ENCODE measurements at regions not wholly inside any gene's neighbourhood (a gene's known extent, or its start where the extent isn't known, plus 50 kb on each side); places are given as distances from the start of the nearest gene placed in this dataset.

DNA sequence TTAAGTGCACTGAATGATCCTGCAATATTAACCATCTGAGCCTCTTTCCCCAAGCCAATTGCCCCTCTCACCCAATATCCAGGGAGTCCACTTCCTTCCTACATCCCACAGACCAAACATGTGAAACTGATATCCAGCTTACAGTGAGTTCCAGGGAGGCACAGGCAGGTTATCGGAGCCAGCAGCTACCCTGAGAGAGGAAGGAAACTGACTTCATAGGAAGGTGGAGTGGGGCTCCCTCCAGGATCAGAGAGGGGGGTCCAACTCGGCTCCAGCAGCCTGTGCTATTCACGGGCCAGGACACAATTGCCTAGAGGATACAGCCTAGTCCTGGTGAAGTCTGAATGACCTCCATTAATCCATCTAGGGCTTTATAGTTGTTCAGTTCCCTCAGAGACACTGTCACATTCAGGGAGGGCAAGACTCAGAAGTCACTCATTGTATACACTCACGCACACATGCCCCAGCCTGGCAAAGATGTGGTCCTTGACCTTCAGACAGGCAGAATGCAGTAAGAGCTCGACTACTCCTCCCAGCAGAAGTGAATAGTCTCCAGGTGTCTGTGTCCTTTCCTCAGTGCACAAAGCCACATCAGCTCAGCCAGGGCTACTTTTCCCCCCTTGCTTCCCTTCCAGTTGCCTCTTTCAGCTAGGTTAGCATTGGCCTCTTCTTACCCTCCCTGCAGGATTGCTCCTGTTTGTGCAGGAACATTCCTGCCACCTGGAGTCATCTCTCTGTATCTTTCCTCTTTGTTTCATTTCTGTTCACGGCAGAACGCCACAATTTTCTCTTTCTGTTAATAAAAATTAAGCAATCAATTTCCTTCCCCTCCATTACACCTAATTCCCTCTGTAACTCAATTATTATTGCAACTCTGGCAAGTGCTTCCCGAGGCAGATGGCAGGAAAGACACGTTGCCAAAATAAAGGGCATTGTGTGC lies 501.7 kb downstream of the ARHGEF28 start:
- Histone ChIP-seq H3K9me3 (ENCODE audit: low read length) (no peaks in the 10 kb centered on the region), H3K4me2 (ENCODE audit: low read length) (no peak overlapping the region), H3K79me2 (replicated peaks; ENCODE audit: insufficient read depth, low read length) (no peaks in the 10 kb centered on the region), H3K27me3 (ENCODE audit: insufficient read depth, low read depth, low read length) (no peaks in the 10 kb centered on the region), H3K9me2 (ENCODE audit: insufficient read depth, low read length) (no peaks in the 10 kb centered on the region), H3K27ac (ENCODE audit: low read length) (peak overlapping the region; percentile 18), H3K9ac (ENCODE audit: low read length) (peak overlapping the region; percentile 21), H3K36me3 (ENCODE audit: insufficient read depth, low read length) (no peaks in the 10 kb centered on the region), H3K4me3 (ENCODE audit: low read length) (no peak overlapping the region), H2AFZ (ENCODE audit: low read depth, low read length) (no peak overlapping the region), H3F3A (ENCODE audit: insufficient read depth, low read length, poor library complexity, severe bottlenecking) (peaks cover 4% of the 10 kb centered on the region), H4K20me1 (ENCODE audit: insufficient read depth) (no peaks in the 10 kb centered on the region)
- TF ChIP-seq, protein P1, sequence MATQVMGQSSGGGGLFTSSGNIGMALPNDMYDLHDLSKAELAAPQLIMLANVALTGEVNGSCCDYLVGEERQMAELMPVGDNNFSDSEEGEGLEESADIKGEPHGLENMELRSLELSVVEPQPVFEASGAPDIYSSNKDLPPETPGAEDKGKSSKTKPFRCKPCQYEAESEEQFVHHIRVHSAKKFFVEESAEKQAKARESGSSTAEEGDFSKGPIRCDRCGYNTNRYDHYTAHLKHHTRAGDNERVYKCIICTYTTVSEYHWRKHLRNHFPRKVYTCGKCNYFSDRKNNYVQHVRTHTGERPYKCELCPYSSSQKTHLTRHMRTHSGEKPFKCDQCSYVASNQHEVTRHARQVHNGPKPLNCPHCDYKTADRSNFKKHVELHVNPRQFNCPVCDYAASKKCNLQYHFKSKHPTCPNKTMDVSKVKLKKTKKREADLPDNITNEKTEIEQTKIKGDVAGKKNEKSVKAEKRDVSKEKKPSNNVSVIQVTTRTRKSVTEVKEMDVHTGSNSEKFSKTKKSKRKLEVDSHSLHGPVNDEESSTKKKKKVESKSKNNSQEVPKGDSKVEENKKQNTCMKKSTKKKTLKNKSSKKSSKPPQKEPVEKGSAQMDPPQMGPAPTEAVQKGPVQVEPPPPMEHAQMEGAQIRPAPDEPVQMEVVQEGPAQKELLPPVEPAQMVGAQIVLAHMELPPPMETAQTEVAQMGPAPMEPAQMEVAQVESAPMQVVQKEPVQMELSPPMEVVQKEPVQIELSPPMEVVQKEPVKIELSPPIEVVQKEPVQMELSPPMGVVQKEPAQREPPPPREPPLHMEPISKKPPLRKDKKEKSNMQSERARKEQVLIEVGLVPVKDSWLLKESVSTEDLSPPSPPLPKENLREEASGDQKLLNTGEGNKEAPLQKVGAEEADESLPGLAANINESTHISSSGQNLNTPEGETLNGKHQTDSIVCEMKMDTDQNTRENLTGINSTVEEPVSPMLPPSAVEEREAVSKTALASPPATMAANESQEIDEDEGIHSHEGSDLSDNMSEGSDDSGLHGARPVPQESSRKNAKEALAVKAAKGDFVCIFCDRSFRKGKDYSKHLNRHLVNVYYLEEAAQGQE (IDR thresholded peaks at IDR 0.05; ENCODE audit: borderline replicate concordance) = peak; percentile 35
- TF ChIP-seq, protein P2, sequence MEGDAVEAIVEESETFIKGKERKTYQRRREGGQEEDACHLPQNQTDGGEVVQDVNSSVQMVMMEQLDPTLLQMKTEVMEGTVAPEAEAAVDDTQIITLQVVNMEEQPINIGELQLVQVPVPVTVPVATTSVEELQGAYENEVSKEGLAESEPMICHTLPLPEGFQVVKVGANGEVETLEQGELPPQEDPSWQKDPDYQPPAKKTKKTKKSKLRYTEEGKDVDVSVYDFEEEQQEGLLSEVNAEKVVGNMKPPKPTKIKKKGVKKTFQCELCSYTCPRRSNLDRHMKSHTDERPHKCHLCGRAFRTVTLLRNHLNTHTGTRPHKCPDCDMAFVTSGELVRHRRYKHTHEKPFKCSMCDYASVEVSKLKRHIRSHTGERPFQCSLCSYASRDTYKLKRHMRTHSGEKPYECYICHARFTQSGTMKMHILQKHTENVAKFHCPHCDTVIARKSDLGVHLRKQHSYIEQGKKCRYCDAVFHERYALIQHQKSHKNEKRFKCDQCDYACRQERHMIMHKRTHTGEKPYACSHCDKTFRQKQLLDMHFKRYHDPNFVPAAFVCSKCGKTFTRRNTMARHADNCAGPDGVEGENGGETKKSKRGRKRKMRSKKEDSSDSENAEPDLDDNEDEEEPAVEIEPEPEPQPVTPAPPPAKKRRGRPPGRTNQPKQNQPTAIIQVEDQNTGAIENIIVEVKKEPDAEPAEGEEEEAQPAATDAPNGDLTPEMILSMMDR (IDR thresholded peaks at IDR 0.05; ENCODE audit: poor library complexity, severe bottlenecking) = peak; percentile 48
- no peak for TF ChIP-seq MXI1 (conservative IDR thresholded peaks at IDR 0.05; ENCODE audit: poor library complexity, severe bottlenecking)
- TF ChIP-seq EP300 (conservative IDR thresholded peaks at IDR 0.05; ENCODE audit: poor library complexity, severe bottlenecking) = no peak
- peak; percentile 48 for TF ChIP-seq RAD21 (conservative IDR thresholded peaks at IDR 0.05)
- peak; percentile 48 for TF ChIP-seq POLR2AphosphoS5 (IDR thresholded peaks at IDR 0.05)
- no peak for TF ChIP-seq TAF1 (IDR thresholded peaks at IDR 0.05; ENCODE audit: low read depth)
- no peak for TF ChIP-seq EZH2 (IDR thresholded peaks at IDR 0.05; ENCODE audit: borderline replicate concordance, insufficient read depth, low read length, poor library complexity, severe bottlenecking)
- TF ChIP-seq SMC3 (conservative IDR thresholded peaks at IDR 0.05; ENCODE audit: poor library complexity) = peak; percentile 36

DNA sequence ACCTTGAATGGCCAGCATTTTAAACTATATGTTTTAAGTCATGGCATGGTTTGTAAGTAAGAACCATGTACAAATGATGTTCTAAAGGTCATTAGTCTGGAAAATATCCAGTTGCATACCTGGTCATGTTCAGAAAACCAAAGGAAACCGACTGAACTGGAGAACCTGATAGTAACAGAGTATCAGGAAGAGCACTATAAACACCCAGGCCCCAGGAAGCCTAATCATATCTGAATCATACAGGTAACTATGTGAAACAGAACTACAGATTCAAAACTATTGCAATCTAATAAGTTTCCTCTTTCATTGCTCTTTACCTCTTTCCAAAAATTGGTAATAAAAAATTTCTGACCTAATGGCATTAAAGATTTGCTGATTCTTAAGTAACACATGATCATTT lies 500.3 kb downstream of the ARHGEF28 start:
- no peaks in the 10 kb centered on the region for H3K36me3 ChIP-seq (ENCODE audit: insufficient read depth, low read length)
- no peak overlapping the region for H3K4me2 ChIP-seq (ENCODE audit: low read length)
- TF ChIP-seq SMC3 (conservative IDR thresholded peaks at IDR 0.05; ENCODE audit: poor library complexity) (no peak), EZH2 (IDR thresholded peaks at IDR 0.05; ENCODE audit: borderline replicate concordance, insufficient read depth, low read length, poor library complexity, severe bottlenecking) (no peak), POLR2AphosphoS5 (IDR thresholded peaks at IDR 0.05) (no peak), RAD21 (conservative IDR thresholded peaks at IDR 0.05) (no peak), TAF1 (IDR thresholded peaks at IDR 0.05; ENCODE audit: low read depth) (no peak), MXI1 (conservative IDR thresholded peaks at IDR 0.05; ENCODE audit: poor library complexity, severe bottlenecking) (no peak), EP300 (conservative IDR thresholded peaks at IDR 0.05; ENCODE audit: poor library complexity, severe bottlenecking) (no peak)
- TF ChIP-seq, protein P2 (IDR thresholded peaks at IDR 0.05; ENCODE audit: poor library complexity, severe bottlenecking) = no peak
- TF ChIP-seq, protein P1 (IDR thresholded peaks at IDR 0.05; ENCODE audit: borderline replicate concordance) = no peak
- no peaks in the 10 kb centered on the region for H3K79me2 ChIP-seq (replicated peaks; ENCODE audit: insufficient read depth, low read length)
- no peak overlapping the region for H2AFZ ChIP-seq (ENCODE audit: low read depth, low read length)
- H4K20me1 ChIP-seq (ENCODE audit: insufficient read depth) = no peaks in the 10 kb centered on the region
- H3K4me3 ChIP-seq (ENCODE audit: low read length) = no peak overlapping the region
- no peak overlapping the region for H3K27ac ChIP-seq (ENCODE audit: low read length)
- H3K9me3 ChIP-seq (ENCODE audit: low read length) = no peaks in the 10 kb centered on the region
- peaks cover 4% of the 10 kb centered on the region for H3F3A ChIP-seq (ENCODE audit: insufficient read depth, low read length, poor library complexity, severe bottlenecking)
- H3K27me3 ChIP-seq (ENCODE audit: insufficient read depth, low read depth, low read length) = no peaks in the 10 kb centered on the region
- H3K9me2 ChIP-seq (ENCODE audit: insufficient read depth, low read length) = no peaks in the 10 kb centered on the region
- no peak overlapping the region for H3K9ac ChIP-seq (ENCODE audit: low read length)
